ENCODE measurements at regions not wholly inside any gene's neighbourhood (a gene's known extent, or its start where the extent isn't known, plus 50 kb on each side); places are given as distances from the start of the nearest gene placed in this dataset.

DNA sequence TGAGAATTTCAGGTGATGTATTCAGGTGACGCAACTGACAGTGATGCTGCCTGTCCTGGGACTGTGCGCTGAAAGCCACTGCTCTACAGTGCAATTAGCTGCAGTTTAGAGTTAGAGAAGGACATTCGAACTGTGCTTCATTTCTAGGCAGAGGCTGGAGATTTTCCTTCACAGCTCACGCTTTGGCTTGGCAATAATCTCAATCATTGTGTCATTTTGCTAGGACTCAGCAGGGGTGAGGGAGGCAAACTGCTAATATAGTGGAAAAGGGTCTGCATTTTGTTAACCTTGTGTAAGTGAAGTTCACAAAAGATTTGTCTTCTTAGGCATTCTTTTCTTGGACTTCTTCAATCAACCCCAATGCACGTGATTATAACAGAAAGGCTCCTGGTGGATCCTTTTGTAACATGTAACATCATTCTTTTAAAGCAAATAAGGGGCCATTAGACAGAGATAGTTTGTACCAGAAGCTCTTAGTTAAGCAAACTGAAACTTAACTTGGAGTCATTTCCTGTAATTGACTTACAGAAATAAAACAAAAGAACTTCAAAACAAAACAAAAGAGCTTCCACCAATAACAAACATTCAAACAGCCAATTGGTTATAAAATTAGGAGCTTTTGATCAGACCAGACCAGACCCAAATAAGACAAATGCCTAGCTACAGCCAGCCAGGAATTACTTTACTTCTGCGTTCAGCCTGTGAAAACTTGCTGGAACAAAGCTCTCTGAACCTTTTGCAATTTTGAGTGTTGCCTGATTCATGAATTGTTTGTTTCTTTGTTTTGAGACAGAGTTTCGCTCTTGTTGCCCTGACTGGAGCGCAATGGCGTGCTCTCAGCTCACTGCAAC, 1376.3 kb upstream of the CELF4 start:
- Histone ChIP-seq H3K36me3 (ENCODE audit: control insufficient read depth, insufficient read depth, low read length) (no peaks in the 10 kb centered on the region), H3K27me3 (ENCODE audit: control insufficient read depth, insufficient read depth, low read length) (no peaks in the 10 kb centered on the region), H3K4me3 (ENCODE audit: low read depth, low read length) (no peak overlapping the region)
- DNase-seq (ENCODE audit: low read depth), result peak; percentile 13
- no peak for FAIRE-seq
- TF ChIP-seq, protein P1, sequence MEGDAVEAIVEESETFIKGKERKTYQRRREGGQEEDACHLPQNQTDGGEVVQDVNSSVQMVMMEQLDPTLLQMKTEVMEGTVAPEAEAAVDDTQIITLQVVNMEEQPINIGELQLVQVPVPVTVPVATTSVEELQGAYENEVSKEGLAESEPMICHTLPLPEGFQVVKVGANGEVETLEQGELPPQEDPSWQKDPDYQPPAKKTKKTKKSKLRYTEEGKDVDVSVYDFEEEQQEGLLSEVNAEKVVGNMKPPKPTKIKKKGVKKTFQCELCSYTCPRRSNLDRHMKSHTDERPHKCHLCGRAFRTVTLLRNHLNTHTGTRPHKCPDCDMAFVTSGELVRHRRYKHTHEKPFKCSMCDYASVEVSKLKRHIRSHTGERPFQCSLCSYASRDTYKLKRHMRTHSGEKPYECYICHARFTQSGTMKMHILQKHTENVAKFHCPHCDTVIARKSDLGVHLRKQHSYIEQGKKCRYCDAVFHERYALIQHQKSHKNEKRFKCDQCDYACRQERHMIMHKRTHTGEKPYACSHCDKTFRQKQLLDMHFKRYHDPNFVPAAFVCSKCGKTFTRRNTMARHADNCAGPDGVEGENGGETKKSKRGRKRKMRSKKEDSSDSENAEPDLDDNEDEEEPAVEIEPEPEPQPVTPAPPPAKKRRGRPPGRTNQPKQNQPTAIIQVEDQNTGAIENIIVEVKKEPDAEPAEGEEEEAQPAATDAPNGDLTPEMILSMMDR (IDR thresholded peaks at IDR 0.05; ENCODE audit: insufficient read depth, low read length, severe bottlenecking), result no peak

DNA sequence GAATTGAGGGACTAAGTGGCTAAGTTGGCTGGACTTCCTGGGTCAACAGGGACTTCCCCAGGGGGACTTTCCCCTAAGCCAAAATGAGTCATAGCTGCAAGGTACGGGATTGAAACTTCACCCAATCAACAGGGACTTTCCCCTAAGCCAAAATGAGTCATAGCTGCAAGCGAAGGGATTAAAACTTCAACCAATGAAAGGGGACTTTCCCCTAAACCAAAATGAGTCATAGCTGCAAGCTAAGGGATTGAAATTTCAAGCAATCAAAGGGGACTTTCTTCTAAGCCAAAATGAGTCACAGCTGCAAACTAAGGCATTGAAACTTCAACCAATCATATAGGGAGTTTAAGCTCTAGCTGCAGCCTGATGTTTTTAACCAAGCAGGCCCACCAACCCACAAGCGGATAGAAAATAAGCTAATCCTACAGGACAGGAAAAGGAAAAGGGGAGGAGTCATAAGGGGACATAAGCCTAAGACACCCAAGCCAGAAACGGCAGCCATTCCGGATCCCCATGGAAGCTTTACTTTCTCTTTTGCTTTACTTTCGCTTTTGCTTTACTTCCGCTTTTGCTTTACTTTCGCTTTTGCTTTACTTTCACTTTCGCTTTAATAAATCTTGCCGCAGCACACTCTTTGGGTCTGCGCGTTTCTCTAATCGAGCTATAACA, 1375.4 kb upstream of the CELF4 start:
- FAIRE-seq (peak; percentile 23), DNase-seq (ENCODE audit: low read depth) (peak; percentile 98)
- Histone ChIP-seq H3K4me3 (ENCODE audit: low read depth, low read length) (no peak overlapping the region), H3K36me3 (ENCODE audit: control insufficient read depth, insufficient read depth, low read length) (no peaks in the 10 kb centered on the region), H3K27me3 (ENCODE audit: control insufficient read depth, insufficient read depth, low read length) (no peaks in the 10 kb centered on the region)
- TF ChIP-seq, protein P1 (IDR thresholded peaks at IDR 0.05; ENCODE audit: insufficient read depth, low read length, severe bottlenecking), result no peak

DNA sequence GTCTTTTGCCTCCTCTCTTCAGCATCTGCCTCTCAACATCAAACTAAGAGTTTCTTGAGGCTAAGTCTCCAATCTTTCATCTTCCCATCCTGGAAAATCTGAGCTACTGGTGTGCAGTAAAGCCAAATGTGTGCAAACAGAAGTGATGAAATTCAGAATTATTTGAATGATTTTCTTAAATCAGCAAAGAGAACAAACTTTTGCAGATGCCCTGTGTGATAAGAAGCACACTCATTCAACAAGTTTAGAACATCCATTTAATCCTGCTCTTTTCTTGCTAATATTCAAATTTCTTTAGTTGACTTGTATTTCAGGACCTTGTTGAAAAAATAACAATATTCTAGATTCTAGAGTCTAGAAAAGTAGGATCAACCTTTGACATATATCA, 1374.9 kb upstream of the CELF4 start:
- no peaks in the 10 kb centered on the region for H3K27me3 ChIP-seq (ENCODE audit: control insufficient read depth, insufficient read depth, low read length)
- TF ChIP-seq, protein P1 (IDR thresholded peaks at IDR 0.05; ENCODE audit: insufficient read depth, low read length, severe bottlenecking), result no peak
- no peak overlapping the region for H3K4me3 ChIP-seq (ENCODE audit: low read depth, low read length)
- no peak for DNase-seq (ENCODE audit: low read depth)
- no peak for FAIRE-seq
- H3K36me3 ChIP-seq (ENCODE audit: control insufficient read depth, insufficient read depth, low read length), result no peaks in the 10 kb centered on the region

DNA sequence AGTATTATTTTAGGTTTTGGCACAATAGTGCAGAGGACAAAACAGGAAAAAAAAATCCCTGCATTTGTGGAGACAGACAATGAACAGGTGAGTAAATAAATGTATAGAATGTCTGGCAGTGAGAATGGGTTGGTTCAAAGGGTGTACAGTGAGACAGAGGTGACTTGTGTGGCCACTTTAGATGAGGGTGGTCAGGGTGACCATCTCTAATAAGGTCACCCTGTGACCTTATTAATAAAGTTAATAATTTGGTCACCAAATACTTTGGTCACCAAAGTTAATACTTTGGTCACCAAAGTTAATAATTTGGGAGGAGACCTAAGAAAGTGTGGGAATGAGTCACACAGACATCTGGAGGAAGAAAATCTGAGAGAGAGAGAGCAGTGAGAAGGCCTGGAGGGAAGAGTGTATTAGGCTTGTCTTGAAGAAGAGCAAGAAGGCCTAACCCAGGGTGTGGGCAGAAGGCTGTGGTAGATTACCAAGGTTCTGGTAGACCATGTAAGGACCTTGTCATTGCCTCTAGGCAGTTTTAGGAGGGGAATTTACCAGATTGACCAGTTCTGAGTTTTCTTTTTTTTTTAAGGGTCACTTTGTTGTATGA, 1368.4 kb upstream of the CELF4 start:
- TF ChIP-seq, protein P1 (IDR thresholded peaks at IDR 0.05; ENCODE audit: insufficient read depth, low read length, severe bottlenecking), result no peak
- FAIRE-seq (no peak), DNase-seq (ENCODE audit: low read depth) (peak; percentile 19)

DNA sequence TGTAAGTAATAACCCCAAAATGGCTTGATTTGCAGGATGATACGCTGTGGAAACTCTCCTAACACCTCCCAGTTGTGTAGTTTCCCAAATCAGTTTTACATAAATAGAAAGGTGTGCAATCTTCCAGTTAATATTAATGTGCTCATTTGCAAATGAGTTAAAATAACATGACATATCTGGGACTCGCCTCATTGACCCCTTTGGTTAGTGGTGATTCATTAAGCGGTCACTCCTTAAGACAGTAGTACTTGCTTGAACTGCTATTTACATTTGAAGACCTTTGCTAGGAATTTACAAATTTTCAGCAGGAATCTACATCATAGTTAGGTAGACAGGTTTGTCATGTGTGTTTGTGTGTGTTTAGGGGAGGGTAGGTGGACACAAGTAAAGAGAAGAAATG, 1367.7 kb upstream of the CELF4 start:
- peak; percentile 42 for DNase-seq (ENCODE audit: low read depth)
- FAIRE-seq, result no peak
- Histone ChIP-seq H3K36me3 (ENCODE audit: control insufficient read depth, insufficient read depth, low read length) (no peaks in the 10 kb centered on the region), H3K4me3 (ENCODE audit: low read depth, low read length) (no peak overlapping the region), H3K27me3 (ENCODE audit: control insufficient read depth, insufficient read depth, low read length) (no peaks in the 10 kb centered on the region)
- TF ChIP-seq, protein P1 (IDR thresholded peaks at IDR 0.05; ENCODE audit: insufficient read depth, low read length, severe bottlenecking), result no peak

More for the DNA sequence above, 1368.4 kb upstream of the CELF4 start:
- Histone ChIP-seq H3K4me3 (ENCODE audit: low read depth, low read length) (no peak overlapping the region), H3K27me3 (ENCODE audit: control insufficient read depth, insufficient read depth, low read length) (no peaks in the 10 kb centered on the region), H3K36me3 (ENCODE audit: control insufficient read depth, insufficient read depth, low read length) (no peaks in the 10 kb centered on the region)

Measured in bronchial epithelial cell (primary cell).